ENCODE measurements at regions not wholly inside any gene's neighbourhood (a gene's known extent, or its start where the extent isn't known, plus 50 kb on each side); places are given as distances from the start of the nearest gene placed in this dataset.

DNA sequence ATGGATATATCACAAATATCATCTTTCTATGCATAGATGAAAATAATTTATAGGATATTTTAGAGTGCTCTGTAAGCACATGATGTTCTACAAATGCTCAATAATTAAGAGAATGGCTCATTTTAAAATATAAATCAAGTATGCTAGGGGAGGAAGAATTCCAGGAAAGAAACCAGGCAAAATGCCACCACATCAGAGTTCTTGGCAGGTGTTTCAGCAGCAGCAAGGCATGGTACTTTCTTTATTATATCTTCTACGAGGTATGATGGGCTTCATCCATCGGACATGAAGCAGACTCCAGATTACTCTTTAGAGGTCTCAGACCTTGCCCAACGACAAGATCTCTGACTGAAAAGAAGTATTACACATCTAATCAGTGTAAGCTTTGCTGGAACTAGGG, 316.3 kb upstream of the ARRDC3 start:
- TF ChIP-seq, protein P1, sequence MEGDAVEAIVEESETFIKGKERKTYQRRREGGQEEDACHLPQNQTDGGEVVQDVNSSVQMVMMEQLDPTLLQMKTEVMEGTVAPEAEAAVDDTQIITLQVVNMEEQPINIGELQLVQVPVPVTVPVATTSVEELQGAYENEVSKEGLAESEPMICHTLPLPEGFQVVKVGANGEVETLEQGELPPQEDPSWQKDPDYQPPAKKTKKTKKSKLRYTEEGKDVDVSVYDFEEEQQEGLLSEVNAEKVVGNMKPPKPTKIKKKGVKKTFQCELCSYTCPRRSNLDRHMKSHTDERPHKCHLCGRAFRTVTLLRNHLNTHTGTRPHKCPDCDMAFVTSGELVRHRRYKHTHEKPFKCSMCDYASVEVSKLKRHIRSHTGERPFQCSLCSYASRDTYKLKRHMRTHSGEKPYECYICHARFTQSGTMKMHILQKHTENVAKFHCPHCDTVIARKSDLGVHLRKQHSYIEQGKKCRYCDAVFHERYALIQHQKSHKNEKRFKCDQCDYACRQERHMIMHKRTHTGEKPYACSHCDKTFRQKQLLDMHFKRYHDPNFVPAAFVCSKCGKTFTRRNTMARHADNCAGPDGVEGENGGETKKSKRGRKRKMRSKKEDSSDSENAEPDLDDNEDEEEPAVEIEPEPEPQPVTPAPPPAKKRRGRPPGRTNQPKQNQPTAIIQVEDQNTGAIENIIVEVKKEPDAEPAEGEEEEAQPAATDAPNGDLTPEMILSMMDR (IDR thresholded peaks at IDR 0.05; ENCODE audit: low read depth, low read length), result no peak
- no peak for TF ChIP-seq POLR2A (IDR thresholded peaks at IDR 0.05; ENCODE audit: extremely low read depth, insufficient read length)

All from NB4 (cell line).